ENCODE measurements at regions not wholly inside any gene's neighbourhood (a gene's known extent, or its start where the extent isn't known, plus 50 kb on each side); places are given as distances from the start of the nearest gene placed in this dataset.

DNA sequence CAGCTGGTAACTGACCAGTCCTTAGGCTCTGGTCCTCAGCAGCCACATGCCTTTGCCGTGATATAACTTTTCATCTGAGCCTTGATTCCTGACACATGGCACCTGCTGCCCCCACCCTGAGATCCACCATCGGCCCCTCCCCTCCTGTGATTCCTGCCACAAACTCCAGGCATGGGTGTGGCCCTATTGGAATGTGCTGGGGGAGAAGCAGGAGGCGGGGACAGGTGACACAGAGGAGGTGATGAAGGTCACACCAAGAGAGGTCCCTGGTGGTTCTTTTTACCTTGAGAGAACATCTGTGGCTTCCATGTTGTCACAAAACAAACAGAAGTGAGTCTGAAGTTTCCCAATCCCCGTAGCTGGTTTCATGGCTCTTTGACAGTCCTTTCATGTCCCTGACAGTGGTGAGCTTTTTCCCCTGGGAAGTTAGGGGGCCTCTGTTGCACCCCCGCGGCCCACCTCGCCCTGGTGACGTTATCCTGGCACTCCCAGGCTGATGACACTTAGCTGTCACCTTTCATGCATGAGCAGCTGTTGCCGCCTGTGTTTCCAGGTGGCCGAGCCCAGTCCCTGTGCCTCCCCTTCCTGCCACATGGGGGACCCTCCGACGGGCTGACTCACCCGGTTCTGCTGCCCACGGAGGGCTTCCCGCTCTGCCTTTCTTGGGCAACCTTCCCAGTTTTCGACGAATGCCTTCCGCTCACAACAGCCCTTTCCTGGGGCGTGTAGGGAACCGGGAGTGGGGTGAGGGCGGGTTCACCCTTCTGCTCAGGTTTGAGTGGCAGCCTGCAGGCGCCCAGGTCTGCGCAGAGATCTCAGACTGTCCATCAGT is 66.3 kb upstream of the GLI2 start:
- TF ChIP-seq, protein P1, sequence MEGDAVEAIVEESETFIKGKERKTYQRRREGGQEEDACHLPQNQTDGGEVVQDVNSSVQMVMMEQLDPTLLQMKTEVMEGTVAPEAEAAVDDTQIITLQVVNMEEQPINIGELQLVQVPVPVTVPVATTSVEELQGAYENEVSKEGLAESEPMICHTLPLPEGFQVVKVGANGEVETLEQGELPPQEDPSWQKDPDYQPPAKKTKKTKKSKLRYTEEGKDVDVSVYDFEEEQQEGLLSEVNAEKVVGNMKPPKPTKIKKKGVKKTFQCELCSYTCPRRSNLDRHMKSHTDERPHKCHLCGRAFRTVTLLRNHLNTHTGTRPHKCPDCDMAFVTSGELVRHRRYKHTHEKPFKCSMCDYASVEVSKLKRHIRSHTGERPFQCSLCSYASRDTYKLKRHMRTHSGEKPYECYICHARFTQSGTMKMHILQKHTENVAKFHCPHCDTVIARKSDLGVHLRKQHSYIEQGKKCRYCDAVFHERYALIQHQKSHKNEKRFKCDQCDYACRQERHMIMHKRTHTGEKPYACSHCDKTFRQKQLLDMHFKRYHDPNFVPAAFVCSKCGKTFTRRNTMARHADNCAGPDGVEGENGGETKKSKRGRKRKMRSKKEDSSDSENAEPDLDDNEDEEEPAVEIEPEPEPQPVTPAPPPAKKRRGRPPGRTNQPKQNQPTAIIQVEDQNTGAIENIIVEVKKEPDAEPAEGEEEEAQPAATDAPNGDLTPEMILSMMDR (IDR thresholded peaks at IDR 0.05), result no peak
- no peak for TF ChIP-seq EZH2 (IDR thresholded peaks at IDR 0.05; ENCODE audit: borderline replicate concordance, insufficient read depth, low read depth, low read length, poor library complexity, severe bottlenecking)

Data from B cell (primary cell).